A549 (cell line): ENCODE measurements at regions not wholly inside any gene's neighbourhood (a gene's known extent, or its start where the extent isn't known, plus 50 kb on each side); places are given as distances from the start of the nearest gene placed in this dataset.

ENCODE experiments used
- CTCF ChIP-seq: fragments of >200 bp; sonication (Bioruptor Twin); formaldehyde crosslinking; IDR thresholded peaks from 3 replicates; pipeline ENCODE4 v1.5.1; 2016
- E2F6 ChIP-seq: IDR thresholded peaks from 2 replicates; pipeline ENCODE4 v1.6.1; 2012; ENCODE audit warnings: low read depth, borderline replicate concordance
- EP300 ChIP-seq, 2 experiments: fragments of >200 bp; sonication (Bioruptor Twin); formaldehyde crosslinking; IDR thresholded peaks; 2 replicates in 1 of 2; 3 replicates in 1 of 2; pipeline ENCODE4 v1.6.1; 2016 to 2017
- HDAC2 ChIP-seq: fragments of 200-600 bp; sonication (generic); IDR thresholded peaks from 2 replicates; pipeline ENCODE4 v1.6.1; 2016
- KDM5A ChIP-seq: fragments of 200-600 bp; sonication (generic); IDR thresholded peaks from 2 replicates; pipeline ENCODE4 v1.6.1; 2016; ENCODE audit warnings: antibody characterized with exemption, mild to moderate bottlenecking
- MAFK ChIP-seq: fragments of 450-650 bp; IDR thresholded peaks from 2 replicates; pipeline ENCODE4 v1.6.1; 2014; ENCODE audit not compliant: partially characterized antibody
- MAX ChIP-seq: IDR thresholded peaks from 2 replicates; pipeline ENCODE4 v1.6.1; 2012
- MAZ ChIP-seq: fragments of 150-350 bp; IDR thresholded peaks from 2 replicates; pipeline ENCODE4 v1.6.1; 2014; ENCODE audit warnings: antibody characterized with exemption, low read depth, low read length, borderline replicate concordance
- POLR2A ChIP-seq: IDR thresholded peaks from 2 replicates; pipeline ENCODE4 v1.6.1; 2012; ENCODE audit warnings: mild to moderate bottlenecking, low read length
- POLR2AphosphoS2 ChIP-seq: conservative IDR thresholded peaks from 2 replicates; pipeline ENCODE4 v1.6.1; 2012; ENCODE audit warnings: low read length, improper control_type of control experiment, inconsistent platforms
- RAD21 ChIP-seq, 2 experiments: fragments of >200 bp in 1 of 2; sonication (Bioruptor Twin) in 1 of 2; formaldehyde crosslinking in 1 of 2; IDR thresholded peaks in 1 of 2; conservative IDR thresholded peaks in 1 of 2; 2 replicates in 1 of 2; 3 replicates in 1 of 2; pipeline ENCODE4 v1.6.1; 2012 to 2018; ENCODE audit warnings: inconsistent platforms in 1 of 2
- USF2 ChIP-seq: fragments of 450-650 bp; IDR thresholded peaks from 2 replicates; pipeline ENCODE4 v1.6.1; 2014; ENCODE audit warnings: antibody characterized with exemption

- peak; percentile 56 for TF ChIP-seq CTCF
- no peak for TF ChIP-seq MAX
- TF ChIP-seq E2F6: no peak
- peak; percentile 81 to 89 for TF ChIP-seq RAD21 (conservative IDR thresholded peaks at IDR 0.05 in 1 of 2, IDR thresholded peaks at IDR 0.05 in 1 of 2)
- no peak for TF ChIP-seq USF2
- TF ChIP-seq MAZ: no peak
- no peak for TF ChIP-seq MAFK
- no peak for TF ChIP-seq HDAC2
- no peak for TF ChIP-seq EP300 (IDR thresholded peaks at IDR 0.05)
- no peak for TF ChIP-seq POLR2A
- TF ChIP-seq POLR2AphosphoS2: no peak
- TF ChIP-seq KDM5A: no peak
Measured at GRCh38 chr10:29130190-29130673, 158.6 kb upstream of the LYZL1 start.
